HG03432 (cell line): ENCODE measurements at regions not wholly inside any gene's neighbourhood (a gene's known extent, or its start where the extent isn't known, plus 50 kb on each side); places are given as distances from the start of the nearest gene placed in this dataset.

Experiments used
- ATAC-seq: cut with Tn5 transposase; IDR thresholded peaks from one replicate; pipeline ENCODE4 v1.9.1; 2021; ENCODE audit warnings: mild to moderate bottlenecking, moderate library complexity; ENCODE audit not compliant: unreplicated experiment

- ATAC-seq, result no peak
Observed at GRCh38 chr20:39268491-39268951, 306.4 kb downstream of the DHX35 start.

- ATAC-seq, result no peak
Observed at GRCh38 chr20:39266989-39267388, 304.8 kb downstream of the DHX35 start.

GRCh38 chr20:39264506-39265172 lies 302.5 kb downstream of the DHX35 start:
- ATAC-seq, result no peak

- ATAC-seq, result no peak
Observed at GRCh38 chr20:39263076-39263475, 300.9 kb downstream of the DHX35 start.

- ATAC-seq, result no peak
Observed at GRCh38 chr20:39259808-39260207, 297.7 kb downstream of the DHX35 start.

- no peak for ATAC-seq
Observed at GRCh38 chr20:39259010-39259803, 297.1 kb downstream of the DHX35 start.

GRCh38 chr20:39258253-39258652 lies 296.1 kb downstream of the DHX35 start:
- no peak for ATAC-seq

GRCh38 chr20:39253051-39253755 lies 291.1 kb downstream of the DHX35 start:
- no peak for ATAC-seq

- ATAC-seq, result no peak
Observed at GRCh38 chr20:39252035-39252434, 289.9 kb downstream of the DHX35 start.

- ATAC-seq, result no peak
Observed at GRCh38 chr20:39249798-39250197, 287.7 kb downstream of the DHX35 start.

- no peak for ATAC-seq
Observed at GRCh38 chr20:39248862-39249485, 286.8 kb downstream of the DHX35 start.

- no peak for ATAC-seq
Observed at GRCh38 chr20:39248171-39248861, 286.2 kb downstream of the DHX35 start.

- ATAC-seq, result no peak
Observed at GRCh38 chr20:39246436-39246835, 284.3 kb downstream of the DHX35 start.

GRCh38 chr20:39245685-39246311 lies 283.7 kb downstream of the DHX35 start:
- ATAC-seq, result no peak

- ATAC-seq, result no peak
Observed at GRCh38 chr20:39243962-39244361, 281.8 kb downstream of the DHX35 start.

- ATAC-seq, result no peak
Observed at GRCh38 chr20:39242614-39243013, 280.5 kb downstream of the DHX35 start.

- no peak for ATAC-seq
Observed at GRCh38 chr20:39234520-39235095, 272.5 kb downstream of the DHX35 start.

GRCh38 chr20:39233755-39234154 lies 271.6 kb downstream of the DHX35 start:
- ATAC-seq, result no peak

GRCh38 chr20:39227416-39227815 lies 265.3 kb downstream of the DHX35 start:
- ATAC-seq, result no peak

- ATAC-seq, result no peak
Observed at GRCh38 chr20:39225978-39226377, 263.8 kb downstream of the DHX35 start.
